ENCODE measurements at regions not wholly inside any gene's neighbourhood (a gene's known extent, or its start where the extent isn't known, plus 50 kb on each side); places are given as distances from the start of the nearest gene placed in this dataset.
A peak's percentile ranks its signal among the peaks of the same experiment; 100 is the strongest.

DNA sequence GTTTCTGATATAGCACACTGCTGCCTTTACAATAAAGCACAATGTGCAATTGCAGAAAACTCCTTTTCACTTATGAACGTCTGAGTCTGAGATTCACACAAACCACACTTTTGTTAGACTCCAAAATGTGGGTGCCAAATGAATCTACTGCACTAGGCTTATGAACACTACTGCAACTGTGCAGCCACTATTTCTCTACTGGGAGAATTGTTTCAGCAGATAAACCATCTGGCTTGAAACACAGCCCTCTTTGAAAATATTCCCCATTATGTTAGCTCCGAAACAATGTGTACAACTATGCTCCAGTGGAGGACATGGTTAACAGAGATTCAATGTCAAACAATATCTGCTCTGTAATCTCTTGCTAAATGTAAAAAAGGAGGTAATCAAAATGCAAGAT, 188.7 kb upstream of the ZEB2 start:
- Mint-ChIP-seq H3K4me1 (peaks cover 2% of the 10 kb centered on the region), H3K27ac (no peak overlapping the region), H3K27me3 (peaks cover 7% of the 10 kb centered on the region), H3K9me3 (no peaks in the 10 kb centered on the region), H3K4me3 (no peak overlapping the region)
- no peak for ATAC-seq
- DNase-seq: no peak

DNA sequence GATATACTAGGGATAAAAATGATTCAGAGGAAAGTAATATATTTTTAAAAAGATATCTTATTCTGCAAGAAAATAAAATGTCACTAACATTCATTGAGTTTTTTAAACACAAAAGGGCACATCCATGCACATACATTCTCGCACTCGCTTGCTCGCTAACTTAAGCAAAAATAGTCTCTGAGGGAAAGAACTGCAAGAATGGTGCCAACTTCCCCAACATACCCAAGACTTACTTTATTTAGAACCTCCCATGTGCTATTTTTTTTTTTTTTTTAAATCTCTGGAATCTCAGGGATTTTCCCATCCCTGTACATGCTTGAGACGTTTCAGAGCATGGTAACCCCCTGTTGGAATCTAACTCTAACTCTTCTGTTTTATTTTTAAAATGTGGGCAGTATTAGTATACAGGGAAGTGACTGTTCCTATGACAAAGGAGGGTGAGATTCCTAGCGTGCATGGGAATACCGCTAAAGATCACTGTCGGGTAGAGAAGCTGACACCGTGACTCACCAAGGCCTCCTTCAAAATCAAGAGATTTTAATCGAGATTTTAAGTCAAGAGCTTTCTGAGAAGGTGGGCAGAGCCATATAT, 187.9 kb upstream of the ZEB2 start:
- Mint-ChIP-seq H3K9me3 (no peaks in the 10 kb centered on the region), H3K27me3 (peaks cover 7% of the 10 kb centered on the region), H3K4me1 (peaks cover 5% of the 10 kb centered on the region), H3K4me3 (no peak overlapping the region), H3K27ac (no peak overlapping the region)
- no peak for DNase-seq
- ATAC-seq: no peak

DNA sequence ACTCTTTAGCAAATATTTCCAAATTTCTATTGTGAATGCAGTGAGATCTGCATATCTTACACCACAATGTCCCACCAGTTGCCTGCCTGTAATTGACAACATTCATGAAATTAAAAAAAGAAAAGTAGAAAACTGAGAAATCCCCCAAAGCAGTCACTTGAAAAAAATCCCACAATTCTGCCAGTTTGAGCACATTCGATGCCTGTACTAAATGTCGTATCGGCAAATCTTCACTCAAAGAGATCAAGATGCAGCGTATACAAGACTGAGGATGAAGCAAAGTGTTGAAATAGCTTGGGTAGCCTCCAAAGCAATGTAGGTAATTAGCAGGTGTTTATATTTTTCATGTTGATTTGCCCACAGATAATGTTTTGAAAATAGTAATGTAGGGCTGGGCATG, 186.7 kb upstream of the ZEB2 start:
- Mint-ChIP-seq H3K27ac (no peak overlapping the region), H3K27me3 (peaks cover 7% of the 10 kb centered on the region), H3K4me3 (no peak overlapping the region), H3K4me1 (peaks cover 5% of the 10 kb centered on the region), H3K9me3 (no peaks in the 10 kb centered on the region)
- DNase-seq: no peak
- no peak for ATAC-seq

DNA sequence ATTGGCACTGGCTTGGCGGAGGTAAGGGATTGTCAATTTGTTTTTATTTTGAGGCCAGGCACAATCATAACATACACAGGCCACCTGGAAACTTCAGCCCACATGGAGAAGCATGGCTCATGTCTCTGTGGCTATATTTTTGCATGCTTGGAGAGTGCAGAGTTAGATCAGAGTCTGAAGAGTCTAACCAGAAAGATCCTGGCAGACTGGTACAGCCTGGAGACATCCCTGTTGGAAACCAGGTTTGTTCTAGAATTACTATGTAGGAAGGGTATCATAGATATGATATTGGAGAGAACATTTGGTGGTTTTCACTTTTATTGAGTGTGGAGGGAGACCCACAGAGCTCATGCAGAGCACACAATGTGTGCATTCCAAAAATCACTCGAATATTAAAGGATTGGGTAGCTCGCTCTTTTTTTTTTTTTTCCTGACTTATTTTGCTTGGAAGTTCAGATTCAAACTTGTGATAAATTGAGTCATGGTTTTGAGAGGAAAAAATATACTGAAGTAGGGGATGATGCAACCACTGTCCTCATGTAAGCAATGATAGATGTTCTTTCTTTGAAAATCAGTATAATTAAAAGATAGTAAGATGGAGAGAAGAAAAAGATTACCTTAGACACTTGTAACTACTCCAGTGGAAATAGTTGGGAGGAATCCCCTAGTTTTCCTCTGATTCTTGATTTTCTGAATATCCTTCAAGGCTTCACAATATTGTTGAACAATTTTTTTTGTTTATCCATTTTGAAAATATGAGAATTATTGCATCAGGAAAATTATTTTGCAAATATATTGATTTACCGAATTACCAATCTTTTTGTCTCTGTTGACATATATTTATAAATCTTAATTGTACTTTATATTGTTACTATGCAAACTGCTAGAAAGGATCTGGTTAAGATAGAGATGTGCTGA, 185.7 kb upstream of the ZEB2 start:
- Mint-ChIP-seq H3K4me1 (peaks cover 5% of the 10 kb centered on the region), H3K27ac (peak overlapping the region in 1 of 2 donors; percentile 24), H3K9me3 (no peaks in the 10 kb centered on the region), H3K27me3 (peaks cover 7% of the 10 kb centered on the region), H3K4me3 (no peak overlapping the region)
- DNase-seq (no peak), ATAC-seq (no peak)

DNA sequence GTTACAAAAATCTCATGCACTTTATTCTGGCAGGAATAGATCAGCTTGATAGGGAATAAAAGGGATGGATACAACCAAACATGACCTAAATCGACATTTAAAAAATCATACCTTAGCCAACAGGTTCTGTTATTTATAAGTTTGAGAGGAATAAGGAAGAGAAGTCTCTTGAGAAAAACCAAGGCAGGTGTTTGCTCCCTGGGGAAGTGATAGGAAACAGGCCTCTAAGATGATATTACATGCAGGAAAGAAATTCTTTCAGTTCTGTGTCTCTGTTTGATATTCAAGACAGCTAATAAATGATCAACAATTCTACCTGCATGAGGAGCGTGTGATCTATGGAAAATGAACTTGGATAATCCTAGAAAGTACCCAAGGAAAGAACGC, 184.8 kb upstream of the ZEB2 start:
- DNase-seq (no peak), ATAC-seq (no peak)
- H3K4me1 Mint-ChIP-seq: peaks cover 5% of the 10 kb centered on the region
- no peak overlapping the region for H3K27ac Mint-ChIP-seq
- no peak overlapping the region for H3K4me3 Mint-ChIP-seq
- H3K9me3 Mint-ChIP-seq: no peaks in the 10 kb centered on the region
- peaks cover 7% of the 10 kb centered on the region for H3K27me3 Mint-ChIP-seq

DNA sequence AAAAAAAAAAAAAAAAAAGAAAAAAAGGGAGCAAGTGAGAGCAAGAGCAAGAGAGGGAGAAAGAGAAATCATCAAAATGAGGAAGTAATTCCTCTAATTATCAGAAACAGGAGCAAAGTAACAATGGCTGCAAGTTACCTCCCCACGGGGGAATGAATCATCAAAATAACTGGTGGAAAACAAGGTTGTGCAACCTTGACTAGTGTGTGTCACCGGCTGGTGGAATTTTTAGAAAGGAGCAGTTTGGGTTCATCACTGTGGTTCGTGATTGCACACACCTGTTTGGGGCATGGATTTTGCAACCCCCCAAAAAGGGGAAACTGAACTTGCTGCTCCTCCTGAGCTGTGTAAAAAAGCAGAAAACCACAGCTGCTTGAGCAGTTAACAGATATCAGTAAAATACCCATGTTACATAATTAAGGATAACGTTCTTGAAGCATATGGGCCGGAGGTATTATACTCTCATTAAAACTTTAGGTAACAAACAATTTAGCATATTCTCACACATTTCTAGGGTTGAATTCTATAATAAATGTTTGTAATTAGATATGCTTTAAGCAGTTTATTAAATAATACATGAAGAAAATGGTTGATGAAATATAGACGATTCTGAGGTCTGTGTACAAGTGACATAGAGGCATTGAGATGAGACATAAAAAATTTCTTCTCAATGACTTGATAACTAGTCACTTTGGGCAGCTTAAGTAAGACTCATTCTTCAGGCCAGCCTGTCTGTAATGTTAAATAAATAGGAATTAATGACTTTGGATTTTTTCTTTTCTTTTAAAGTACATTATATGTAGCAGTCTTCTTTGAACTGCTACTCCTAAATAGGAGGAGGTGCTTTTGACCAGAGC, 184.2 kb upstream of the ZEB2 start:
- peak overlapping the region in 1 of 2 donors; percentile 84 for H3K27ac Mint-ChIP-seq
- H3K4me3 Mint-ChIP-seq: no peak overlapping the region
- DNase-seq: no peak
- H3K27me3 Mint-ChIP-seq: peaks cover 7% of the 10 kb centered on the region
- peaks cover 5% of the 10 kb centered on the region for H3K4me1 Mint-ChIP-seq
- H3K9me3 Mint-ChIP-seq: no peaks in the 10 kb centered on the region
- ATAC-seq: no peak

DNA sequence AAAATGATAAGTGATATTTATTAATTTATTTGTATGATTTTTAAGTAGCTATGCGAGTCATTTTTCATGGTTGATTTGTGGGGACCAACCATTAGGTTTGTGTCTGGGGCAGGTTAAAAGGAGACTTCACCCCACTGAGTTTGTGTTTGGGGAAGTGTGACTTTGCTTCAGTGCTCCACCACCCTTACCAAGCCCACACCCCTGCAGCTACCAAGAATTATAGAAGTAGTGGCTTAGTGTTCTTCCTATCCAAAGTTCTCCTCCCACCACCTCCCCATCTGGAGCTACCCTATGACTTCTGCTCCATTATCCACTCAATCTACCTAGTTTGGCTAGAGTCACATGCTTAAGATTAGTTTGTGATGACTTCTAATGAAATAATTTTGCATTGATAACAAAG, 182.1 kb upstream of the ZEB2 start:
- Mint-ChIP-seq H3K27ac (no peak overlapping the region), H3K27me3 (peaks cover 7% of the 10 kb centered on the region), H3K9me3 (no peaks in the 10 kb centered on the region), H3K4me3 (no peak overlapping the region), H3K4me1 (peaks cover 5% of the 10 kb centered on the region)
- no peak for DNase-seq
- no peak for ATAC-seq

DNA sequence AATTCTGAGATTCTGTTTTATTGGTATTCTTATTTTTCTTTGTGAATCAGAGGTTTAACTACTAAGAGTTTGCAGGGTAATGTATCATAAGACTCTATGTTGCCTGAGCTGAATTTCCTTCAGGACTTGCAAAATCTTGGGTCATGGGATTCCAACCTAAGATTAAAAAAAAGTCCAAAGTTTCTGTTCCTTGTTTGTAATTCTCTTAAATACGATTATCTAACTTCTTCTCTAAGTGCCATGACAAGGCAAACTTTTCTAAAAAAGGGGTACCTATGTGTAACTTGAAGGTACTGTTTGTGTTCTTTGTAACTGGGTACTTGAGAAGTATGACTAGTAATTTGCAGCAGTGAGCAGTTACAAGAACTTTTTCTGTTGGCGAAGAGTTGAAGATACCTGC, 181.3 kb upstream of the ZEB2 start:
- ATAC-seq (no peak), DNase-seq (no peak)
- Mint-ChIP-seq H3K9me3 (no peaks in the 10 kb centered on the region), H3K4me3 (no peak overlapping the region), H3K4me1 (peaks cover 5% of the 10 kb centered on the region), H3K27ac (no peak overlapping the region), H3K27me3 (peaks cover 7% of the 10 kb centered on the region)

DNA sequence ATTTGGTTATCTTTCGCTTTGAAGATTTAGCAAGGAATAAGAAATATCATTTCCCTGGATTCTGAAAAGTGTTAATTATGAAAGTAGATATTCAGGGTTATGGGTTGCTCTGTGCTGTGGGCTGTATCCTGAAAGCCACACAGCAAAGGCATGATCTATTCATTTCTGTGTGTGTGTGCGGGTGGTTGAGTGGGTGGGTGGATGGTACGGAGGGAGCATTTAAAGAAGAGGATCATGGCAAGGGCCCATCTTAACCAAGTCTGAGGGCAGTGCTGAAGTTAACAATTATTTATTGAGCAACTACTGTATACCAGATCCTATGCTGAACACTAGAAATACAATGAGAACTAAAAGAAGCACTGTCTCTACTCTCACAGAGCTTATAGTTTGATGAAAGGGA, 178.2 kb upstream of the ZEB2 start:
- no peaks in the 10 kb centered on the region for H3K9me3 Mint-ChIP-seq
- no peak for DNase-seq

DNA sequence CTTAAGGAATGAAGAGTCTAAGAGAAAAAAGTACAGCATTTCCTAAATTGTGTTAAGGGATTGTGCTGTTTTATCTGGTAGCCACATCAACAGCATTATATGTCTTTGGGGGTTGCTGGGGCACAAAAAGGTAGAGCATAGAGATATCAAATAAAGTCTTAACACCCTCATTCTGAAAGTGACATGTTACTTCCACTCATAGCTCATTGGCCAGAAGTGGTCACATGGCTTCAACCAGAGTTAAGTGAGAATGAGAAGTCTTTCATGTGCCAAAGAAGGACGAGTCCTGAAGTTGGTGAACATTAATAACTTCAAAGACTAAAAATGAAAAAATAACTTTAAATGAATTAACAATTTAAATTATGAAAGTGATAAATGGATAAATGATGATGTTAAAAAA, 175.7 kb upstream of the ZEB2 start:
- Mint-ChIP-seq H3K9me3 (no peaks in the 10 kb centered on the region), H3K27me3 (peaks cover 5% of the 10 kb centered on the region), H3K27ac (no peak overlapping the region), H3K4me3 (no peak overlapping the region), H3K4me1 (no peaks in the 10 kb centered on the region)
- no peak for ATAC-seq
- no peak for DNase-seq

More for the DNA sequence above, 178.2 kb upstream of the ZEB2 start:
- no peaks in the 10 kb centered on the region for H3K4me1 Mint-ChIP-seq
- ATAC-seq: no peak
- peaks cover 5% of the 10 kb centered on the region for H3K27me3 Mint-ChIP-seq
- H3K4me3 Mint-ChIP-seq: no peak overlapping the region
- no peak overlapping the region for H3K27ac Mint-ChIP-seq

DNA sequence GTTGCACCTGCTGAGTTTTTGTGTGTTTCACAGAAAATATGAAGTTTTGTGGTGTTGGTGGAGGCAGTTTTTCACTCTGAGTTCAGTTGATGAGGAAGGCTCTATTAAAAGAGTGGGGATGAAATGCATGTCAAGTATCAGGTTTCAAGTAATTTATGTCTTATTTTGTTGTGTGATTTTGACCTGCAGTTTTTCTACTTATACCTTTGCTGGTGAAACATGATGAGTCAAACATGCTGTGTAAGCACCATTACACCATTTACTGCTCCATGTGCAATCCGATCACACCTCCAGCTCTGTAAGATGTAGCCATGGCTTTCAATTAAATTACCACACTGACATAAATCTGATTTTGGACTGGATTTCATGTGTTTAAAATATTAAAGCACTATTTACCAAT, 174.5 kb upstream of the ZEB2 start:
- Mint-ChIP-seq H3K27me3 (peaks cover 5% of the 10 kb centered on the region), H3K9me3 (no peaks in the 10 kb centered on the region), H3K27ac (no peak overlapping the region), H3K4me3 (no peak overlapping the region), H3K4me1 (no peaks in the 10 kb centered on the region)
- ATAC-seq: no peak
- no peak for DNase-seq

DNA sequence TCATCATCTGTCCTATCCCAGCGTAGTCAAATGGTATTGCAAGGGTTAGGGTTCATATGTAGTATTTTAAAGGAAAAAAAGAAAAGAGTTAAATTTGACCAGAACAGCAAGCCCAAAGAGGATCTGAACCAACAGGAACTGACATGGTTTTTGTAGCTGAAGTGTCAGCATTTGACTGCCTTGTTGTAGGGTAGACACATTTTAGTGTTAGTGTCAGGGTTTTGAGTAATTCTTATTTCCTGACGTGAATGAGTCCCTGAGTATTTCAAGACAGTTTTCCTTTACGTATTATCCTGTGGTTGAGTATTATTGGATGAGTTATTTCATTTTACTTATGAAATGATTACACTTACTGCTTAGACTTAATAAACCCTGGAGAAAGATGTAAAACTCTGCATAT, 173.3 kb upstream of the ZEB2 start:
- H3K4me1 Mint-ChIP-seq: no peaks in the 10 kb centered on the region
- H3K27ac Mint-ChIP-seq: no peak overlapping the region
- H3K4me3 Mint-ChIP-seq: no peak overlapping the region

DNA sequence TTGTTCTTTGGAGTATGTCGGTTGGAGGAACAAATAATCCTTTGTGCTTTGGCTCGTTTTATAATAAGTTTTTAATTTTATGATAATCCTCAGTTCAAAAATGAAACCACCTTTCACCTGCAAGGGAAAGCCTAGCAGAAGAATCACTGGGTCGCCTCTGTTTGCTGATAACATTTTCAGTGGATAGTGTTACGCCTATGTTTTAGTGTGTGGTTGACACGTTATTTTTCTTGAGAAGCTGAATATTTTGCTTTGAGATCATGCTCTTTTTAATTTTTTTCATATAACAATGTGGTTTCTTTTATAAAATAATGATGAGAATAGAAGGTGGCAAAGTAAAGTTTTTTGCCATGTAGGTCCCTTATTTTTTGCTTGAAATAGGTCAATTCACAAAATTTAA, 172.7 kb upstream of the ZEB2 start:
- Mint-ChIP-seq H3K4me1 (no peaks in the 10 kb centered on the region), H3K27ac (no peak overlapping the region), H3K9me3 (no peaks in the 10 kb centered on the region), H3K27me3 (peaks cover 5% of the 10 kb centered on the region), H3K4me3 (no peak overlapping the region)
- ATAC-seq: no peak
- DNase-seq: no peak

More for the DNA sequence above, 173.3 kb upstream of the ZEB2 start:
- ATAC-seq: no peak
- no peaks in the 10 kb centered on the region for H3K9me3 Mint-ChIP-seq
- no peak for DNase-seq
- peaks cover 5% of the 10 kb centered on the region for H3K27me3 Mint-ChIP-seq

DNA sequence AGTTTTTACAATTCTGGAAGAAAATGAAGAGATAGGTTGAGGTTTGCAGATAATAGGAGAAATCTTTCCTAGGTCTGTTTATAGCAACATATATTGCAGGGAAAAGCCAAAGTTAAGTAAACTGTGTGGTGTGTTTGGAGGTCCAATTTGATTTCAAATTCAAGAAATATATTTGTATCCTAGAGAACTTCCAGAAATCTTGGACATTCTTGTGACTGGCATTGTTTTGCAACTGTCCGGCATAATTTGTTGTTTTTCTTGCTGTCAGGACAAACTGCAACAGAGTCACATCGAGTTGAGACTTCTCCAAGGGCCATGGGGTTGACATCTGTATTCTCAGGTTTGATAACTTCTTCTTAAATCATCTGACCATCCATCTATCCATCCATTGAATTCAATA, 170.9 kb upstream of the ZEB2 start:
- no peak for DNase-seq
- no peak overlapping the region for H3K27ac Mint-ChIP-seq
- no peaks in the 10 kb centered on the region for H3K4me1 Mint-ChIP-seq
- H3K4me3 Mint-ChIP-seq: no peak overlapping the region
- H3K9me3 Mint-ChIP-seq: no peaks in the 10 kb centered on the region
- no peak for ATAC-seq
- H3K27me3 Mint-ChIP-seq: peaks cover 5% of the 10 kb centered on the region

DNA sequence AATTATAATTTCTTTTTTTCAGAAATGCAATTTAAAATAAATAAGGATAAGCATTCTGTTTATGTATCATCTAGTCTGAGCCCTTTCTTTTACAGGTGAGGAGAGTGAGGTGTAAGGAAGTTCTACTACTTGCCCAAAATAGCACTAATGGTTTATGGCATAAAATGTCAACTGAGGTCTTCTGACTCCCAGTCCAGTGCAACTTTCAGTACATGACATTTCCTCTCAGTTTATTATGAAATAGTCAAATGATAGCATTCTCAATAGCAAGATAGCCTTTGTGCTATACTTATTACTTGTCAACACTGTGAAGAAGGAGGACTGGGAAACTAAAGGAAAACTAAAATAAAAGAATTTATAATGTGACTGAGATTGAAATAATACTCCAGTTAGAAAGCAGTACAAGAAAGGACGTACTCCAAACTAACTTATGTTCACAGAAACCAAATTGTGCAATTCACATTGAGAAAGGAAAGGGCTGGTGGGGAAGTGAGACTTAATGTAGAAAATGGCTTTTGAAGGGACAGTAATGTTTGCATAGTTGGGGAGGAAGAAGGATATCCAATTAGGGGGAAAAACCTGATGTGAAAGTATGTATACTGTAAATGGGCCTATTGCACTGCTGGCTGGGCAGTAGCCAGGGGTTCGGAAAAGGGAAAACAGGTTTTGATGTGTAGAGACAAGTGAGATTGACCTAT, 166.7 kb upstream of the ZEB2 start:
- Mint-ChIP-seq H3K4me1 (no peaks in the 10 kb centered on the region), H3K27ac (no peak overlapping the region), H3K9me3 (no peaks in the 10 kb centered on the region), H3K4me3 (no peak overlapping the region), H3K27me3 (peaks cover 12% of the 10 kb centered on the region)
- no peak for ATAC-seq
- no peak for DNase-seq
